IMR-90 (cell line): ENCODE measurements at regions not wholly inside any gene's neighbourhood (a gene's known extent, or its start where the extent isn't known, plus 50 kb on each side); places are given as distances from the start of the nearest gene placed in this dataset.

ENCODE experiments used
- ATAC-seq: fragments of 200-7000 bp; cut with Tn5 transposase; 2 replicates; pipeline ENCODE4 v1.9.1; 2020; ENCODE audit warnings: low read depth, mild to moderate bottlenecking, moderate library complexity
- BruUV-seq: library from RNA; stranded (reverse); fragments of 400-500 nt; replicated peaks from 2 replicates; lab custom pipeline; 2021; lab: Mats Ljungman, UMichigan
- CTCF ChIA-PET: fragments of 300-600 bp; formaldehyde crosslinking; extraction: SDS; loops from one replicate; lab custom pipeline; 2021; ENCODE audit warnings: antibody characterized with exemption; lab: Yijun Ruan, JAX
- POLR2A ChIA-PET: fragments of 300-600 bp; sonication (Branson Sonifier 250); formaldehyde crosslinking; loops from one replicate; lab custom pipeline; 2022; ENCODE audit warnings: antibody characterized with exemption; ENCODE audit not compliant: unreplicated experiment; lab: Charles Lee
- DNase-seq: peaks from one replicate; pipeline ENCODE4 v3.0.0; 2013
- H2AFZ ChIP-seq: replicated peaks from 2 replicates; pipeline ENCODE3; 2013; ENCODE audit warnings: low read length, mild to moderate bottlenecking; ENCODE audit not compliant: poor library complexity
- H2AK5ac ChIP-seq: 2 replicates; pipeline ENCODE4 v1.6.1; 2013; ENCODE audit warnings: low read depth, low read length, inconsistent platforms
- H2AK9ac ChIP-seq: replicated peaks from 2 replicates; pipeline ENCODE3; 2013; ENCODE audit warnings: mild to moderate bottlenecking, low read depth, low read length, moderate library complexity; ENCODE audit not compliant: poor library complexity
- H2BK120ac ChIP-seq: 2 replicates; pipeline ENCODE4 v1.6.1; 2013; ENCODE audit warnings: low read depth, low read length, inconsistent platforms
- H2BK15ac ChIP-seq: 3 replicates; pipeline ENCODE4 v1.6.1; 2013; ENCODE audit warnings: low read depth, low read length, inconsistent platforms
- H2BK20ac ChIP-seq: 2 replicates; pipeline ENCODE4 v1.6.1; 2013; ENCODE audit warnings: low read depth, mild to moderate bottlenecking, inconsistent platforms, low read length, moderate library complexity
- H2BK5ac ChIP-seq: 2 replicates; pipeline ENCODE4 v1.6.1; 2013; ENCODE audit warnings: mild to moderate bottlenecking, low read depth, low read length, inconsistent platforms; ENCODE audit not compliant: poor library complexity, severe bottlenecking
- H3K14ac ChIP-seq: replicated peaks from 2 replicates; pipeline ENCODE4 v1.6.1; 2013; ENCODE audit warnings: low read depth, low read length, inconsistent platforms
- H3K18ac ChIP-seq: 2 replicates; pipeline ENCODE4 v1.6.1; 2013; ENCODE audit warnings: low read depth, low read length, control low read depth
- H3K23ac ChIP-seq: 2 replicates; pipeline ENCODE4 v1.6.1; 2013; ENCODE audit warnings: low read depth, low read length, inconsistent platforms
- H3K27ac ChIP-seq: 2 replicates; pipeline ENCODE4 v1.5.1; 2013; ENCODE audit warnings: mild to moderate bottlenecking, control low read depth, low read length; ENCODE audit not compliant: insufficient read depth
- H3K27me3 ChIP-seq: 2 replicates; pipeline ENCODE4 v1.6.1; 2013; ENCODE audit warnings: low read length; ENCODE audit not compliant: control insufficient read depth, insufficient read depth
- H3K36me3 ChIP-seq: 2 replicates; pipeline ENCODE4 v1.6.1; 2013; ENCODE audit warnings: low read length, mixed read lengths; ENCODE audit not compliant: control insufficient read depth, insufficient read depth
- H3K4ac ChIP-seq: 2 replicates; pipeline ENCODE4 v1.6.1; 2013; ENCODE audit warnings: low read depth, low read length, inconsistent platforms
- H3K4me1 ChIP-seq: 2 replicates; pipeline ENCODE4 v1.6.1; 2013; ENCODE audit warnings: low read length, mixed read lengths; ENCODE audit not compliant: control insufficient read depth, insufficient read depth
- H3K4me2 ChIP-seq: 2 replicates; pipeline ENCODE4 v1.6.1; 2013; ENCODE audit warnings: low read depth, mild to moderate bottlenecking, control low read depth, low read length, moderate library complexity
- H3K4me3 ChIP-seq: 2 replicates; pipeline ENCODE4 v1.5.1; 2013; ENCODE audit warnings: low read depth, mild to moderate bottlenecking, control low read depth, low read length, moderate library complexity; ENCODE audit not compliant: insufficient read depth
- H3K56ac ChIP-seq: 2 replicates; pipeline ENCODE4 v1.6.1; 2013; ENCODE audit warnings: low read length, inconsistent platforms; ENCODE audit not compliant: insufficient read depth; ENCODE audit errors: extremely low read depth
- H3K79me1 ChIP-seq, 2 experiments: 2 replicates each; pipeline ENCODE4 v1.6.1; 2013; ENCODE audit warnings: low read length in 2 of 2, inconsistent platforms in 1 of 2, low read depth in 1 of 2
- H3K9ac ChIP-seq: 2 replicates; pipeline ENCODE4 v1.6.1; 2013; ENCODE audit warnings: low read depth, low read length, control low read depth
- H3K9me1 ChIP-seq: 2 replicates; pipeline ENCODE4 v1.6.1; 2013; ENCODE audit warnings: low read length, inconsistent platforms; ENCODE audit not compliant: insufficient read depth
- H3K9me3 ChIP-seq: 2 replicates; pipeline ENCODE4 v1.6.1; 2013; ENCODE audit warnings: low read length; ENCODE audit not compliant: control insufficient read depth, insufficient read depth
- H4K20me1 ChIP-seq: 2 replicates; pipeline ENCODE4 v1.6.1; 2013; ENCODE audit warnings: low read length, inconsistent platforms; ENCODE audit not compliant: insufficient read depth
- H4K5ac ChIP-seq: 2 replicates; pipeline ENCODE4 v1.6.1; 2013; ENCODE audit warnings: mild to moderate bottlenecking, low read depth, low read length, control low read depth
- H4K8ac ChIP-seq, 2 experiments: 2 replicates each; pipeline ENCODE4 v1.6.1; 2013; ENCODE audit warnings: low read depth in 2 of 2, low read length in 2 of 2, control low read depth in 1 of 2, inconsistent platforms in 1 of 2
- H4K91ac ChIP-seq: 2 replicates; pipeline ENCODE4 v1.6.1; 2013; ENCODE audit warnings: low read depth, low read length, inconsistent platforms; ENCODE audit not compliant: insufficient read depth
- BHLHE40 ChIP-seq: fragments of 150-350 bp; IDR thresholded peaks from 2 replicates; pipeline ENCODE4 v1.6.1; 2016; ENCODE audit warnings: mild to moderate bottlenecking, low read depth, low read length
- CEBPB ChIP-seq: IDR thresholded peaks from 2 replicates; pipeline ENCODE4 v1.6.1; 2012; ENCODE audit warnings: low read depth, low read length, improper control_type of control experiment
- CHD1 ChIP-seq: IDR thresholded peaks from 2 replicates; pipeline ENCODE4 v1.6.1; 2012; ENCODE audit warnings: low read depth, low read length, improper control_type of control experiment
- ELK1 ChIP-seq: fragments of 150-350 bp; IDR thresholded peaks from 2 replicates; pipeline ENCODE4 v1.6.1; 2016; ENCODE audit warnings: low read depth, mild to moderate bottlenecking, low read length, moderate library complexity, borderline replicate concordance
- FOS ChIP-seq: fragments of 150-350 bp; IDR thresholded peaks from 2 replicates; pipeline ENCODE4 v1.6.1; 2016; ENCODE audit warnings: low read depth, low read length
- MAFK ChIP-seq: IDR thresholded peaks from 2 replicates; pipeline ENCODE4 v1.6.1; 2012; ENCODE audit warnings: low read depth, low read length, improper control_type of control experiment
- MAZ ChIP-seq: IDR thresholded peaks from 2 replicates; pipeline ENCODE4 v1.6.1; 2012; ENCODE audit warnings: low read depth, mild to moderate bottlenecking, low read length, improper control_type of control experiment, moderate library complexity, borderline replicate concordance
- MXI1 ChIP-seq: IDR thresholded peaks from 2 replicates; pipeline ENCODE4 v1.6.1; 2012; ENCODE audit warnings: low read depth, mild to moderate bottlenecking, low read length, moderate library complexity, borderline replicate concordance
- NFE2L2 ChIP-seq: fragments of 150-350 bp; IDR thresholded peaks from 2 replicates; pipeline ENCODE4 v1.6.1; 2016; ENCODE audit warnings: low read depth, mild to moderate bottlenecking, low read length
- POLR2A ChIP-seq: IDR thresholded peaks from 2 replicates; pipeline ENCODE4 v1.6.1; 2012; ENCODE audit warnings: mild to moderate bottlenecking, low read depth, low read length
- RAD21 ChIP-seq: IDR thresholded peaks from 2 replicates; pipeline ENCODE4 v1.6.1; 2012; ENCODE audit warnings: low read length, improper control_type of control experiment
- RCOR1 ChIP-seq: IDR thresholded peaks from 2 replicates; pipeline ENCODE4 v1.6.1; 2012; ENCODE audit warnings: mild to moderate bottlenecking, low read length, improper control_type of control experiment; ENCODE audit not compliant: insufficient replicate concordance
- RFX5 ChIP-seq: IDR thresholded peaks from 2 replicates; pipeline ENCODE4 v1.8.0; 2012; ENCODE audit warnings: low read depth, mild to moderate bottlenecking, low read length, moderate library complexity
- SMC3 ChIP-seq: fragments of 150-350 bp; IDR thresholded peaks from 2 replicates; pipeline ENCODE4 v1.6.1; 2016; ENCODE audit warnings: low read depth, mild to moderate bottlenecking, antibody characterized with exemption, low read length, moderate library complexity
- WGBS, 2 experiments: methylation state at CpG; one replicate each; pipeline versions ENCODE4 v1.1.5 to v1.1.7; 2013; ENCODE audit warnings: missing lambda C conversion rate in 2 of 2; ENCODE audit not compliant: insufficient read length in 1 of 2; ENCODE audit errors: extremely low coverage in 2 of 2; 5-methylcytosine and 5-hydroxymethylcytosine counted together
- dilution Hi-C: fragments of 300-500 bp; cut with HindIII; formaldehyde crosslinking; loops from one replicate; pipeline ENCODE4 v1.14.3; 2018; ENCODE audit warnings: low sequenced_read_pairs; ENCODE audit not compliant: unreplicated experiment
- in situ Hi-C: fragments of 300-500 bp; cut with MboI; formaldehyde crosslinking; loops from 3 replicates; pipeline ENCODE4 v1.14.3; 2019; ENCODE audit warnings: low sequenced_read_pairs, inconsistent platforms, mixed read lengths
- intact Hi-C: fragments of 100-400 bp; cut with micrococcal nuclease; formaldehyde crosslinking; loops from 2 replicates; pipeline ENCODE4 v1.10.0; 2022
- TF ChIP-seq, protein P1 (sequence below): fragments of 150-350 bp; IDR thresholded peaks from 2 replicates; pipeline ENCODE4 v1.6.1; 2017; ENCODE audit warnings: mild to moderate bottlenecking, antibody characterized with exemption, low read length, low read depth
- TF ChIP-seq, protein P2 (sequence below): conservative IDR thresholded peaks from 2 replicates; pipeline ENCODE4 v1.5.1; 2012; ENCODE audit warnings: mild to moderate bottlenecking, low read depth, low read length, improper control_type of control experiment

DNA sequence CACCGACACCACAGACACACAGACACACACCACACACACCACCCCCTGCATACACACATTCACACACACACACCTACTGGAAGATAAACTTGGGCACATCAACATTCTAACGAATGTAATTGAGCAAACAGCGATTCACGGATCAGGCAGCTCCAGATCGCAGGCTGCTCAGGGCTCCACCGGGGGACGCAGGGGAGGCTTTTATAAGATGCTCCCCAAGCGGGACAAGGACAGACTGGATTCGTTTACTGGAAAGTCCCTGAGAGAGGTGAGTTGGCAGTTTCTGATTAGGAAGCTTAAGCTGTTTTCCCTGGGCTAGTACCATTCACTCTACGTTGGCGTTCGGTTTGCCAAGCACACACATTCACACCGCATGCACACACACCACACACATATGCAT, 281.3 kb downstream of the IRF8 start:
- ATAC-seq, result no peak

More for the DNA sequence above, 281.3 kb downstream of the IRF8 start:
- Histone ChIP-seq H3K18ac (no peak overlapping the region), H2AK9ac (no peak overlapping the region), H3K56ac (no peak overlapping the region), H3K27me3 (no peaks in the 10 kb centered on the region; the same call in none of the 2 replicates), H3K14ac (no peak overlapping the region), H3K4ac (no peak overlapping the region), H2BK20ac (no peak overlapping the region), H3K27ac (no peak overlapping the region), H3K4me2 (no peak overlapping the region), H3K9me3 (peaks cover 5% of the 10 kb centered on the region; the same call in 1 of the 2 replicates), H2AK5ac (no peak overlapping the region), H3K9me1 (0 out of 2 replicates have a peak, but pooled peaks cover 8% of the 10 kb centered on the region), H4K91ac (no peak overlapping the region), H3K9ac (no peak overlapping the region), H3K36me3 (no peaks in the 10 kb centered on the region), H2AFZ (no peak overlapping the region), H3K4me3 (no peak overlapping the region), H2BK5ac (peak overlapping the region; percentile 40), H4K8ac (no peak overlapping the region), H4K20me1 (no peaks in the 10 kb centered on the region), H3K23ac (no peak overlapping the region), H4K5ac (no peak overlapping the region), H2BK15ac (no peak overlapping the region), H3K4me1 (no peaks in the 10 kb centered on the region), H3K79me1 (no peaks in the 10 kb centered on the region), H2BK120ac (no peak overlapping the region)
- BruUV-seq, result no TSS peak
- in situ Hi-C loops, result no loop called here
- dilution Hi-C loops, result no loop called here
- intact Hi-C loops, result no loop called here
- no peak for DNase-seq
- TF ChIP-seq MAZ (no peak), SMC3 (no peak), POLR2A (no peak), CEBPB (no peak), MAFK (no peak), RCOR1 (no peak), MXI1 (no peak), CHD1 (no peak), ELK1 (no peak), NFE2L2 (no peak), BHLHE40 (no peak), RAD21 (no peak), FOS (no peak), RFX5 (no peak)
- TF ChIP-seq, protein P1, sequence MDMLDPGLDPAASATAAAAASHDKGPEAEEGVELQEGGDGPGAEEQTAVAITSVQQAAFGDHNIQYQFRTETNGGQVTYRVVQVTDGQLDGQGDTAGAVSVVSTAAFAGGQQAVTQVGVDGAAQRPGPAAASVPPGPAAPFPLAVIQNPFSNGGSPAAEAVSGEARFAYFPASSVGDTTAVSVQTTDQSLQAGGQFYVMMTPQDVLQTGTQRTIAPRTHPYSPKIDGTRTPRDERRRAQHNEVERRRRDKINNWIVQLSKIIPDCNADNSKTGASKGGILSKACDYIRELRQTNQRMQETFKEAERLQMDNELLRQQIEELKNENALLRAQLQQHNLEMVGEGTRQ, result no peak
- TF ChIP-seq, protein P2, sequence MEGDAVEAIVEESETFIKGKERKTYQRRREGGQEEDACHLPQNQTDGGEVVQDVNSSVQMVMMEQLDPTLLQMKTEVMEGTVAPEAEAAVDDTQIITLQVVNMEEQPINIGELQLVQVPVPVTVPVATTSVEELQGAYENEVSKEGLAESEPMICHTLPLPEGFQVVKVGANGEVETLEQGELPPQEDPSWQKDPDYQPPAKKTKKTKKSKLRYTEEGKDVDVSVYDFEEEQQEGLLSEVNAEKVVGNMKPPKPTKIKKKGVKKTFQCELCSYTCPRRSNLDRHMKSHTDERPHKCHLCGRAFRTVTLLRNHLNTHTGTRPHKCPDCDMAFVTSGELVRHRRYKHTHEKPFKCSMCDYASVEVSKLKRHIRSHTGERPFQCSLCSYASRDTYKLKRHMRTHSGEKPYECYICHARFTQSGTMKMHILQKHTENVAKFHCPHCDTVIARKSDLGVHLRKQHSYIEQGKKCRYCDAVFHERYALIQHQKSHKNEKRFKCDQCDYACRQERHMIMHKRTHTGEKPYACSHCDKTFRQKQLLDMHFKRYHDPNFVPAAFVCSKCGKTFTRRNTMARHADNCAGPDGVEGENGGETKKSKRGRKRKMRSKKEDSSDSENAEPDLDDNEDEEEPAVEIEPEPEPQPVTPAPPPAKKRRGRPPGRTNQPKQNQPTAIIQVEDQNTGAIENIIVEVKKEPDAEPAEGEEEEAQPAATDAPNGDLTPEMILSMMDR, result no peak
- ChIA-PET POLR2A (no interaction called here), CTCF (no interaction called here)
- 92% methylated on average over 7 of the region's 13 CpGs; no CpG with 5 or more reads in 1 of the 2 experiments for WGBS, 2 experiments
